ENCODE measurements at regions not wholly inside any gene's neighbourhood (a gene's known extent, or its start where the extent isn't known, plus 50 kb on each side); places are given as distances from the start of the nearest gene placed in this dataset.

- TF ChIP-seq RXRA (IDR thresholded peaks at IDR 0.05; ENCODE audit: insufficient read depth, low read depth, low read length) (no peak), MAFK (IDR thresholded peaks at IDR 0.05; ENCODE audit: low read depth, low read length) (no peak)
Measured at GRCh38 chr10:16360425-16360824, 76.4 kb upstream of the PTER start (continued).
